Endothelial cell of umbilical vein (primary cell): ENCODE measurements at regions not wholly inside any gene's neighbourhood (a gene's known extent, or its start where the extent isn't known, plus 50 kb on each side); places are given as distances from the start of the nearest gene placed in this dataset.

Experiments used
- BruUV-seq: library from RNA; stranded (reverse); fragments of 400-500 nt; replicated peaks from 2 replicates; lab custom pipeline; 2021; lab: Mats Ljungman, UMichigan
- CTCF ChIA-PET: fragments of 300-600, 350-600 bp; sonication (Branson Sonifier 250); formaldehyde crosslinking; loops from one replicate; lab custom pipeline; 2021; ENCODE audit warnings: antibody characterized with exemption, inconsistent platforms; lab: Charles Lee
- POLR2A ChIA-PET: fragments of 300-600, 350-600 bp; sonication (Branson Sonifier 250); formaldehyde crosslinking; loops from one replicate; lab custom pipeline; 2021; ENCODE audit warnings: antibody characterized with exemption, inconsistent platforms; lab: Charles Lee
- DNase-seq: peaks from one replicate; pipeline ENCODE4 v3.0.0-alpha.2; 2011; ENCODE audit warnings: low read depth, low spot score
- FAIRE-seq: peaks from 2 replicates; lab custom pipeline; 2011; peaks lifted over from hg19 to GRCh38; lab: Jason Lieb, UNC
- H2AFZ ChIP-seq: 2 replicates; pipeline ENCODE4 v1.6.0; 2012; ENCODE audit warnings: low read depth, low read length, control low read depth, inconsistent platforms
- H3K27ac ChIP-seq: 2 replicates; pipeline ENCODE4 v1.5.1; 2011; ENCODE audit warnings: low read depth, mild to moderate bottlenecking, control low read depth, low read length, moderate library complexity; ENCODE audit not compliant: insufficient read depth
- H3K27me3 ChIP-seq, 2 experiments: 2 replicates each; pipeline versions ENCODE4 v1.6.0 to v1.6.1; 2011; ENCODE audit warnings: low read length in 2 of 2, mixed read lengths in 1 of 2; ENCODE audit not compliant: control insufficient read depth in 2 of 2, insufficient read depth in 2 of 2
- H3K36me3 ChIP-seq, 2 experiments: 2 replicates in 1 of 2; 3 replicates in 1 of 2; pipeline ENCODE4 v1.5.1; 2011; ENCODE audit warnings: low read length in 2 of 2, mild to moderate bottlenecking in 1 of 2, moderate library complexity in 1 of 2; ENCODE audit not compliant: control insufficient read depth in 2 of 2, insufficient read depth in 2 of 2; ENCODE audit errors: extremely low read depth in 1 of 2
- H3K4me1 ChIP-seq: 3 replicates; pipeline ENCODE4 v1.5.1; 2011; ENCODE audit warnings: mild to moderate bottlenecking, low read length; ENCODE audit not compliant: control insufficient read depth, insufficient read depth; ENCODE audit errors: extremely low read depth
- H3K4me2 ChIP-seq: 2 replicates; pipeline ENCODE4 v1.6.1; 2011; ENCODE audit warnings: low read length, control low read depth, mixed read lengths; ENCODE audit not compliant: insufficient read depth
- H3K4me3 ChIP-seq, 3 experiments: fragments of 200-600 bp in 1 of 3; sonication (generic), shearing (Covaris generic) in 1 of 3; replicated peaks in 1 of 3; 2 replicates each; pipeline ENCODE4 v1.5.1; 2011 to 2016; ENCODE audit warnings: control low read depth in 3 of 3, low read length in 3 of 3, mild to moderate bottlenecking in 2 of 3, inconsistent platforms in 1 of 3, low read depth in 1 of 3, moderate library complexity in 1 of 3; ENCODE audit not compliant: insufficient read depth in 1 of 3
- H3K79me2 ChIP-seq: 2 replicates; pipeline ENCODE4 v1.6.0; 2012; ENCODE audit warnings: low read length, inconsistent platforms; ENCODE audit not compliant: control insufficient read depth, insufficient read depth
- H3K9ac ChIP-seq: replicated peaks from 2 replicates; pipeline ENCODE3; 2011; ENCODE audit warnings: low read length, control low read depth; ENCODE audit not compliant: insufficient read depth; ENCODE audit errors: extremely low read depth
- H3K9me1 ChIP-seq: replicated peaks from 3 replicates; pipeline ENCODE4 v1.6.0; 2011; ENCODE audit warnings: mild to moderate bottlenecking, low read length; ENCODE audit not compliant: control insufficient read depth, insufficient read depth; ENCODE audit errors: extremely low read depth
- H3K9me3 ChIP-seq: replicated peaks from 2 replicates; pipeline ENCODE4 v1.5.1; 2012; ENCODE audit warnings: low read length, inconsistent platforms; ENCODE audit not compliant: control insufficient read depth, insufficient read depth
- H4K20me1 ChIP-seq: replicated peaks from 2 replicates; pipeline ENCODE3; 2011; ENCODE audit warnings: mild to moderate bottlenecking, low read length; ENCODE audit not compliant: control insufficient read depth, insufficient read depth; ENCODE audit errors: extremely low read depth
- CTCF ChIP-seq, 2 donors: IDR thresholded peaks; 1 replicate in 1 of 2; 2 replicates in 1 of 2; pipeline ENCODE4 v1.5.1; 2011; ENCODE audit warnings: low read length in 2 of 2, mild to moderate bottlenecking in 2 of 2, moderate library complexity in 2 of 2, control low read depth in 1 of 2, inconsistent platforms in 1 of 2, low read depth in 1 of 2; ENCODE audit not compliant: insufficient read depth in 1 of 2; ENCODE audit errors: extremely low read depth in 1 of 2
- EZH2 ChIP-seq: IDR thresholded peaks from 2 replicates; pipeline ENCODE4 v1.6.1; 2012; ENCODE audit warnings: borderline replicate concordance, low read depth, mild to moderate bottlenecking, moderate library complexity, low read length, inconsistent platforms; ENCODE audit not compliant: severe bottlenecking
- FOS ChIP-seq: IDR thresholded peaks from 2 replicates; pipeline ENCODE4 v1.6.1; 2011; ENCODE audit warnings: mild to moderate bottlenecking, low read length, moderate library complexity, borderline replicate concordance; ENCODE audit not compliant: insufficient read depth
- GATA2 ChIP-seq: IDR thresholded peaks from 2 replicates; pipeline ENCODE4 v1.7.0; 2011; ENCODE audit warnings: low read depth, mild to moderate bottlenecking, moderate library complexity, mixed read lengths, low read length; ENCODE audit not compliant: insufficient read length, insufficient read depth
- JUN ChIP-seq: IDR thresholded peaks from 2 replicates; pipeline ENCODE4 v1.6.1; 2011; ENCODE audit warnings: borderline replicate concordance, low read depth; ENCODE audit not compliant: insufficient read length, insufficient read depth
- MYC ChIP-seq: IDR thresholded peaks from one replicate; pipeline ENCODE4 v1.6.1; 2011; ENCODE audit warnings: mild to moderate bottlenecking, low read depth, low read length
- POLR2A ChIP-seq: IDR thresholded peaks from 2 replicates; pipeline ENCODE4 v1.6.1; 2012; ENCODE audit warnings: low read depth, mild to moderate bottlenecking, control low read depth, low read length
- POLR2AphosphoS5 ChIP-seq: IDR thresholded peaks from 2 replicates; pipeline ENCODE4 v1.6.1; 2012; ENCODE audit warnings: low read depth, mild to moderate bottlenecking, control low read depth, low read length, moderate library complexity; ENCODE audit not compliant: insufficient read depth
- dilution Hi-C: fragments of 300-500 bp; cut with MboI; formaldehyde crosslinking; loops from one replicate; pipeline ENCODE4 v1.15.0; 2019; ENCODE audit warnings: low sequenced_read_pairs; ENCODE audit not compliant: extremely low pct_ligation_motif_present
- intact Hi-C: fragments of 100-400 bp; cut with micrococcal nuclease; formaldehyde crosslinking; loops from one replicate; pipeline ENCODE4 v1.10.0; 2022
- TF ChIP-seq, protein P1 (sequence below): IDR thresholded peaks from 2 replicates; pipeline ENCODE4 v1.6.1; 2011; ENCODE audit not compliant: insufficient read depth, insufficient read length

DNA sequence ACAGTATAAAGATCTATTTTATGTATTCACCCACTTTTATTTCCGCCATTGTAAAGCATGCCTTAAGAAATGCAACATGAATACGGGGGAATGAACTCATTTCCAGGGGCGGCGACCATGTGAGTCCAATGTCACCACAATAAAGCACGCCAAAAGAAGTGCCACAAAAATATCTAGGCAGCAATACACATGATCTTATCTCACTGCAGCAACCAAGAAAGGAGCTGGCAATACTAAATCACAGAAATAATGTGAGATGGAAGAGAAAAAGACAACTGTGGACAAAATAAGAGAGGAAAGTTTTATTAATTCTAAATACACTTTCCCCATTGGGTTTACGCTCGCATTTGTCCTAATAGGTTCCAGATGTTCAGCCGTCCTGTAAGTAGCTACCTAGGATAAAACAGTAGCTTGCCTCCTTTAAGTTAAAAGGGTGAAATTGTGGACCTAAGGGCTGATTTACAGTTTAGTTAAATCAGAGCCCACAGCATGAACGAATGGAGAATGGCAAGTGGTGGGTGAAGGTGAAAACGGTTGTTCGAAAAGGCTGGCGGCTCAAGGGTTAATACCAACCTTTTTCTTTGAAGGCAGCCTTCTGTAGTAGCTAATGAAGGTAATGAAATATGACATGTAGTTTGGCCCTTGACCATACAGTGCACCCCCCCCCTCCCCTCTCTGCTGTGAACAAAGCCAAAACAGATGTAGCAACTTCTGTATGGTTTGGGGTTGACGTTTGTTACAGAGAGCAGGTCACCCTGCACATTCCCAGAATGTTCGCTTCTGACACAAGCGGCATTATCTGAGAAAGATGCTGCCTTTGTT is 504.2 kb upstream of the PSMD7 start:
- no peaks in the 10 kb centered on the region for H3K4me1 ChIP-seq
- H3K9me1 ChIP-seq: no peaks in the 10 kb centered on the region
- no peak overlapping the region for H3K4me2 ChIP-seq
- ChIA-PET POLR2A (no interaction called here), CTCF (no interaction called here)
- BruUV-seq: no TSS peak
- no peaks in the 10 kb centered on the region for H4K20me1 ChIP-seq
- H2AFZ ChIP-seq: no peak overlapping the region
- no peaks in the 10 kb centered on the region for H3K27me3 ChIP-seq
- no peaks in the 10 kb centered on the region for H3K36me3 ChIP-seq
- FAIRE-seq (no peak), DNase-seq (no peak)
- dilution Hi-C loops: no loop called here
- no peak overlapping the region for H3K4me3 ChIP-seq
- H3K9ac ChIP-seq: no peak overlapping the region
- no peaks in the 10 kb centered on the region for H3K79me2 ChIP-seq
- intact Hi-C loops: no loop called here
- no peak overlapping the region for H3K27ac ChIP-seq
- H3K9me3 ChIP-seq: no peaks in the 10 kb centered on the region
- no peak for TF ChIP-seq JUN
- TF ChIP-seq POLR2AphosphoS5: no peak
- TF ChIP-seq MYC: no peak
- TF ChIP-seq EZH2: no peak
- TF ChIP-seq, protein P1, sequence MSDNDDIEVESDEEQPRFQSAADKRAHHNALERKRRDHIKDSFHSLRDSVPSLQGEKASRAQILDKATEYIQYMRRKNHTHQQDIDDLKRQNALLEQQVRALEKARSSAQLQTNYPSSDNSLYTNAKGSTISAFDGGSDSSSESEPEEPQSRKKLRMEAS: no peak
- no peak for TF ChIP-seq GATA2
- TF ChIP-seq FOS: no peak
- TF ChIP-seq CTCF (IDR thresholded peaks at IDR 0.05; ENCODE audit: extremely low read depth in 1 of 2, insufficient read depth in 1 of 2, low read depth in 1 of 2, low read length in 2 of 2): no peak
- no peak for TF ChIP-seq POLR2A
